ENCODE measurements at regions not wholly inside any gene's neighbourhood (a gene's known extent, or its start where the extent isn't known, plus 50 kb on each side); places are given as distances from the start of the nearest gene placed in this dataset.

GRCh38 chr1:216832192-216832591, 109.0 kb upstream of the ESRRG start:
- no CpG with 5 or more reads among the region's 3 CpGs for WGBS, 2 experiments (ENCODE audit: extremely low coverage in 2 of 2, insufficient read length in 1 of 2)

More at GRCh38 chr1:216832192-216832591, 109.0 kb upstream of the ESRRG start:
- Histone ChIP-seq H3K23ac (ENCODE audit: low read depth, low read length) (no peak overlapping the region), H3K56ac (ENCODE audit: extremely low read depth, insufficient read depth, low read length) (no peak overlapping the region), H2BK20ac (ENCODE audit: low read depth, low read length) (no peak overlapping the region), H4K8ac (ENCODE audit: low read depth in 2 of 2, low read length in 2 of 2) (no peak overlapping the region), H2BK15ac (ENCODE audit: low read depth, low read length) (no peak overlapping the region), H3K27me3 (ENCODE audit: control insufficient read depth, insufficient read depth, low read length) (no peaks in the 10 kb centered on the region), H4K5ac (ENCODE audit: low read depth, low read length) (no peak overlapping the region), H2AK5ac (ENCODE audit: low read depth, low read length) (no peak overlapping the region), H3K9me3 (ENCODE audit: control insufficient read depth, insufficient read depth, low read length) (no peaks in the 10 kb centered on the region), H4K91ac (ENCODE audit: insufficient read depth, low read depth, low read length) (no peak overlapping the region), H3K79me1 (ENCODE audit: low read depth in 1 of 2, low read length in 2 of 2) (no peaks in the 10 kb centered on the region), H3K18ac (ENCODE audit: low read depth, low read length) (no peak overlapping the region), H3K9ac (ENCODE audit: low read depth, low read length) (no peak overlapping the region), H3K14ac (replicated peaks; ENCODE audit: low read depth, low read length) (no peak overlapping the region), H2AK9ac (replicated peaks; ENCODE audit: low read depth, low read length, poor library complexity) (no peak overlapping the region), H3K9me1 (ENCODE audit: insufficient read depth, low read length) (no peaks in the 10 kb centered on the region), H2BK120ac (ENCODE audit: low read depth, low read length) (no peak overlapping the region), H3K36me3 (ENCODE audit: control insufficient read depth, insufficient read depth, low read length) (no peaks in the 10 kb centered on the region), H3K4ac (ENCODE audit: low read depth, low read length) (no peak overlapping the region), H3K27ac (ENCODE audit: insufficient read depth, low read length) (no peak overlapping the region), H3K4me1 (ENCODE audit: control insufficient read depth, insufficient read depth, low read length) (no peaks in the 10 kb centered on the region), H4K20me1 (ENCODE audit: insufficient read depth, low read length) (no peaks in the 10 kb centered on the region), H2AFZ (replicated peaks; ENCODE audit: low read length, poor library complexity) (no peak overlapping the region), H3K4me2 (ENCODE audit: low read depth, low read length) (no peak overlapping the region), H2BK5ac (ENCODE audit: low read depth, low read length, poor library complexity, severe bottlenecking) (no peak overlapping the region), H3K4me3 (ENCODE audit: insufficient read depth, low read depth, low read length) (no peak overlapping the region)
- no TSS peak for BruUV-seq (replicated peaks)
- ChIA-PET POLR2A (ENCODE audit: unreplicated experiment) (no interaction called here), CTCF (interaction anchor here (0.6 to 1.2 kb wide), 2 partner anchors 16 to 119 kb away, joined by 3 read pairs; no protein-coding TSS in a partner anchor)
- DNase-seq (no peak), ATAC-seq (ENCODE audit: low read depth) (no peak)
- in situ Hi-C loops (cut with MboI; ENCODE audit: low sequenced_read_pairs) (no loop called here), intact Hi-C loops (cut with micrococcal nuclease) (no loop called here), dilution Hi-C loops (cut with HindIII; ENCODE audit: low sequenced_read_pairs, unreplicated experiment) (no loop called here)
- TF ChIP-seq FOS (IDR thresholded peaks at IDR 0.05; ENCODE audit: low read depth, low read length) (no peak), RFX5 (IDR thresholded peaks at IDR 0.05; ENCODE audit: low read depth, low read length) (no peak), MAFK (IDR thresholded peaks at IDR 0.05; ENCODE audit: low read depth, low read length) (no peak), SMC3 (IDR thresholded peaks at IDR 0.05; ENCODE audit: low read depth, low read length) (no peak), RAD21 (IDR thresholded peaks at IDR 0.05; ENCODE audit: low read length) (no peak), POLR2A (IDR thresholded peaks at IDR 0.05; ENCODE audit: low read depth, low read length) (no peak), USF2 (IDR thresholded peaks at IDR 0.05; ENCODE audit: low read depth, low read length) (no peak), ELK1 (IDR thresholded peaks at IDR 0.05; ENCODE audit: borderline replicate concordance, low read depth, low read length) (no peak), MXI1 (IDR thresholded peaks at IDR 0.05; ENCODE audit: borderline replicate concordance, low read depth, low read length) (no peak)

Data from IMR-90 (cell line).